Neuronal stem cell (in vitro differentiated cells): ENCODE measurements at regions not wholly inside any gene's neighbourhood (a gene's known extent, or its start where the extent isn't known, plus 50 kb on each side); places are given as distances from the start of the nearest gene placed in this dataset.
A peak's percentile ranks its signal among the peaks of the same experiment; 100 is the strongest.

Source experiments
- DNase-seq: peaks from one replicate; pipeline ENCODE4 v3.0.0-alpha.2; 2013; ENCODE audit warnings: low spot score
- H2AFZ ChIP-seq: one replicate; pipeline ENCODE4 v1.6.1; 2013; ENCODE audit warnings: mild to moderate bottlenecking, low read length, inconsistent platforms
- H2AK5ac ChIP-seq: 2 replicates; pipeline ENCODE4 v1.6.1; 2013; ENCODE audit warnings: low read depth, mild to moderate bottlenecking, inconsistent platforms, low read length, moderate library complexity, mixed read lengths
- H2BK120ac ChIP-seq: 2 replicates; pipeline ENCODE4 v1.6.1; 2013; ENCODE audit warnings: low read depth, mild to moderate bottlenecking, inconsistent platforms, low read length, moderate library complexity, mixed read lengths
- H2BK12ac ChIP-seq: one replicate; pipeline ENCODE4 v1.6.1; 2013; ENCODE audit warnings: low read length, inconsistent platforms
- H2BK15ac ChIP-seq: 2 replicates; pipeline ENCODE4 v1.6.1; 2013; ENCODE audit warnings: mild to moderate bottlenecking, low read length, inconsistent platforms, mixed read lengths
- H2BK5ac ChIP-seq: one replicate; pipeline ENCODE4 v1.6.1; 2013; ENCODE audit warnings: inconsistent platforms, mild to moderate bottlenecking, low read length, moderate library complexity
- H3K14ac ChIP-seq: one replicate; pipeline ENCODE4 v1.6.1; 2013; ENCODE audit warnings: low read length, inconsistent platforms
- H3K18ac ChIP-seq: 2 replicates; pipeline ENCODE4 v1.6.1; 2013; ENCODE audit warnings: low read length, inconsistent platforms
- H3K23ac ChIP-seq: 2 replicates; pipeline ENCODE4 v1.6.1; 2013; ENCODE audit warnings: low read depth, mild to moderate bottlenecking, mixed read lengths, low read length, inconsistent platforms; ENCODE audit not compliant: poor library complexity
- H3K27ac ChIP-seq: replicated peaks from 3 replicates; pipeline ENCODE4 v1.5.1; 2013; ENCODE audit warnings: low read length, inconsistent platforms
- H3K27me3 ChIP-seq, 3 experiments: 2 replicates each; pipeline ENCODE4 v1.6.1; 2013; ENCODE audit warnings: low read length in 3 of 3, mild to moderate bottlenecking in 2 of 3, inconsistent platforms in 1 of 3, low read depth in 1 of 3, mixed read lengths in 1 of 3, moderate library complexity in 1 of 3; ENCODE audit not compliant: control insufficient read depth in 3 of 3, insufficient read depth in 3 of 3
- H3K36me3 ChIP-seq, 2 donors: replicated peaks in 1 of 2; 2 replicates each; pipeline ENCODE4 v1.6.1; 2013; ENCODE audit warnings: low read length in 2 of 2; ENCODE audit not compliant: control insufficient read depth in 2 of 2, insufficient read depth in 2 of 2
- H3K4ac ChIP-seq: 2 replicates; pipeline ENCODE4 v1.6.1; 2013; ENCODE audit warnings: inconsistent platforms, mild to moderate bottlenecking, low read length, moderate library complexity
- H3K4me1 ChIP-seq, 2 donors: 1 replicate in 1 of 2; 2 replicates in 1 of 2; pipeline ENCODE4 v1.6.1; 2013; ENCODE audit warnings: low read length in 2 of 2, low read depth in 1 of 2; ENCODE audit not compliant: control insufficient read depth in 2 of 2, insufficient read depth in 1 of 2
- H3K4me2 ChIP-seq: one replicate; pipeline ENCODE4 v1.6.1; 2013; ENCODE audit warnings: mild to moderate bottlenecking, low read length, inconsistent platforms; ENCODE audit not compliant: insufficient read depth, poor library complexity, severe bottlenecking
- H3K4me3 ChIP-seq, 2 donors: 2 replicates each; pipeline ENCODE4 v1.5.1; 2013; ENCODE audit warnings: low read length in 2 of 2, mild to moderate bottlenecking in 2 of 2, inconsistent platforms in 1 of 2, moderate library complexity in 1 of 2
- H3K79me1 ChIP-seq: one replicate; pipeline ENCODE4 v1.6.1; 2013; ENCODE audit warnings: low read depth, mild to moderate bottlenecking, inconsistent platforms, low read length, moderate library complexity
- H3K9ac ChIP-seq: one replicate; pipeline ENCODE4 v1.6.1; 2013; ENCODE audit warnings: mild to moderate bottlenecking, low read depth, low read length, inconsistent platforms; ENCODE audit not compliant: poor library complexity
- H3K9me3 ChIP-seq, 2 donors: replicated peaks in 1 of 2; 2 replicates each; pipeline versions ENCODE3 to v1.6.1; 2013; ENCODE audit warnings: low read length in 2 of 2, mild to moderate bottlenecking in 2 of 2, inconsistent platforms in 1 of 2, low read depth in 1 of 2, mixed read lengths in 1 of 2, moderate library complexity in 1 of 2; ENCODE audit not compliant: control insufficient read depth in 2 of 2, insufficient read depth in 1 of 2
- H4K8ac ChIP-seq: one replicate; pipeline ENCODE4 v1.6.1; 2013; ENCODE audit warnings: low read depth, mild to moderate bottlenecking, inconsistent platforms, low read length, moderate library complexity
- H4K91ac ChIP-seq: one replicate; pipeline ENCODE4 v1.6.1; 2013; ENCODE audit warnings: low read length, low read depth, mild to moderate bottlenecking, inconsistent platforms; ENCODE audit not compliant: poor library complexity
- WGBS, 2 donors: extraction: QIAGEN DNeasy Blood & Tissue Kit; methylation state at CpG; one replicate each; pipeline ENCODE4 v1.1.7; 2013; ENCODE audit warnings: missing lambda C conversion rate in 2 of 2, mixed read lengths in 1 of 2; ENCODE audit not compliant: insufficient read length in 2 of 2, insufficient replicate concordance in 1 of 2; ENCODE audit errors: extremely low coverage in 2 of 2; 5-methylcytosine and 5-hydroxymethylcytosine counted together

- Histone ChIP-seq H3K9ac (no peak overlapping the region), H2AFZ (no peak overlapping the region), H3K9me3 (no peaks in the 10 kb centered on the region), H3K27me3 (no peaks in the 10 kb centered on the region), H2BK120ac (no peak overlapping the region), H3K4ac (no peak overlapping the region), H3K14ac (no peak overlapping the region), H3K23ac (no peak overlapping the region), H2BK15ac (no peak overlapping the region), H2AK5ac (no peak overlapping the region), H3K18ac (no peak overlapping the region), H3K4me3 (no peak overlapping the region), H2BK5ac (no peak overlapping the region), H2BK12ac (no peak overlapping the region), H3K4me2 (no peak overlapping the region), H4K8ac (no peak overlapping the region), H3K79me1 (no peaks in the 10 kb centered on the region), H3K27ac (no peak overlapping the region), H4K91ac (no peak overlapping the region), H3K4me1 (no peaks in the 10 kb centered on the region), H3K36me3 (no peaks in the 10 kb centered on the region)
- DNase-seq: no peak
- no CpG with 5 or more reads among the region's 1 CpG for WGBS, 2 donors
Observed at GRCh38 chr16:75780669-75781068, 54.4 kb upstream of the CPHXL start.

- no peak overlapping the region for H2BK15ac ChIP-seq
- no CpG with 5 or more reads among the region's 5 CpGs for WGBS, 2 donors
Observed at GRCh38 chr16:75781683-75782343, 55.5 kb upstream of the CPHXL start.

GRCh38 chr16:75787440-75787839, 61.1 kb upstream of the CPHXL start:
- no peak overlapping the region for H3K14ac ChIP-seq
- no peak overlapping the region for H2AFZ ChIP-seq
- no peaks in the 10 kb centered on the region for H3K79me1 ChIP-seq
- no peak overlapping the region for H2AK5ac ChIP-seq
- no peak overlapping the region for H3K4me3 ChIP-seq
- no peak overlapping the region for H2BK15ac ChIP-seq
- H3K18ac ChIP-seq: no peak overlapping the region
- no peak overlapping the region for H3K27ac ChIP-seq
- H2BK5ac ChIP-seq: no peak overlapping the region
- no peak overlapping the region for H3K23ac ChIP-seq
- no peak overlapping the region for H2BK12ac ChIP-seq
- no peak overlapping the region for H2BK120ac ChIP-seq
- no peak for DNase-seq
- H3K4ac ChIP-seq: no peak overlapping the region
- H3K27me3 ChIP-seq: no peaks in the 10 kb centered on the region
- H3K36me3 ChIP-seq: no peaks in the 10 kb centered on the region
- H3K4me1 ChIP-seq: no peaks in the 10 kb centered on the region
- WGBS, 2 donors: no CpG with 5 or more reads among the region's 1 CpG
- no peaks in the 10 kb centered on the region for H3K9me3 ChIP-seq
- no peak overlapping the region for H3K4me2 ChIP-seq
- H4K91ac ChIP-seq: no peak overlapping the region
- no peak overlapping the region for H4K8ac ChIP-seq
- H3K9ac ChIP-seq: no peak overlapping the region

More at GRCh38 chr16:75781683-75782343, 55.5 kb upstream of the CPHXL start:
- no peaks in the 10 kb centered on the region for H3K9me3 ChIP-seq
- no peak overlapping the region for H3K14ac ChIP-seq
- no peak overlapping the region for H3K23ac ChIP-seq
- H3K9ac ChIP-seq: no peak overlapping the region
- DNase-seq: no peak
- no peak overlapping the region for H3K4me3 ChIP-seq
- no peaks in the 10 kb centered on the region for H3K79me1 ChIP-seq
- no peak overlapping the region for H4K8ac ChIP-seq
- no peaks in the 10 kb centered on the region for H3K27me3 ChIP-seq
- no peaks in the 10 kb centered on the region for H3K36me3 ChIP-seq
- H2BK5ac ChIP-seq: no peak overlapping the region
- no peak overlapping the region for H3K4ac ChIP-seq
- no peak overlapping the region for H2AFZ ChIP-seq
- H4K91ac ChIP-seq: no peak overlapping the region
- H3K18ac ChIP-seq: no peak overlapping the region
- no peak overlapping the region for H2AK5ac ChIP-seq
- H3K4me1 ChIP-seq: no peaks in the 10 kb centered on the region
- H3K27ac ChIP-seq: no peak overlapping the region
- no peak overlapping the region for H3K4me2 ChIP-seq
- H2BK120ac ChIP-seq: no peak overlapping the region
- H2BK12ac ChIP-seq: no peak overlapping the region

GRCh38 chr16:75789237-75789636, 62.9 kb upstream of the CPHXL start:
- no peak overlapping the region for H3K14ac ChIP-seq
- H3K79me1 ChIP-seq: no peaks in the 10 kb centered on the region
- no peak overlapping the region for H2AK5ac ChIP-seq
- H3K9me3 ChIP-seq: no peaks in the 10 kb centered on the region
- H3K4me1 ChIP-seq: no peaks in the 10 kb centered on the region
- no CpG with 5 or more reads among the region's 4 CpGs for WGBS, 2 donors
- no peak overlapping the region for H2BK12ac ChIP-seq
- no peak overlapping the region for H3K27ac ChIP-seq
- H3K9ac ChIP-seq: no peak overlapping the region
- H4K91ac ChIP-seq: no peak overlapping the region
- no peak overlapping the region for H3K4ac ChIP-seq
- no peak overlapping the region for H3K4me2 ChIP-seq
- no peak overlapping the region for H2BK15ac ChIP-seq
- no peak overlapping the region for H2BK120ac ChIP-seq
- no peaks in the 10 kb centered on the region for H3K36me3 ChIP-seq
- DNase-seq: peak; percentile 48
- no peak overlapping the region for H4K8ac ChIP-seq
- H2BK5ac ChIP-seq: no peak overlapping the region
- no peak overlapping the region for H3K4me3 ChIP-seq
- no peak overlapping the region for H3K18ac ChIP-seq
- no peaks in the 10 kb centered on the region for H3K27me3 ChIP-seq
- H2AFZ ChIP-seq: no peak overlapping the region
- H3K23ac ChIP-seq: no peak overlapping the region
